Frontal cortex (tissue), 3 donors: ENCODE measurements at regions not wholly inside any gene's neighbourhood (a gene's known extent, or its start where the extent isn't known, plus 50 kb on each side); places are given as distances from the start of the nearest gene placed in this dataset.
"Not testable (repeated sequence)": the region's sequence is repeated elsewhere in the genome, so short reads cannot be mapped to it uniquely, and the experiment has no call there.

Experiments used
- DNase-seq, 2 donors: peaks; one replicate each; pipeline ENCODE4 v3.0.0; 2012; ENCODE audit warnings: low spot score in 2 of 2
- FAIRE-seq: peaks from 2 replicates; lab custom pipeline; 2012; peaks lifted over from hg19 to GRCh38; lab: Jason Lieb, UNC
- donor health status: control.
- donor health status: control.
- donor health status: control.

DNA sequence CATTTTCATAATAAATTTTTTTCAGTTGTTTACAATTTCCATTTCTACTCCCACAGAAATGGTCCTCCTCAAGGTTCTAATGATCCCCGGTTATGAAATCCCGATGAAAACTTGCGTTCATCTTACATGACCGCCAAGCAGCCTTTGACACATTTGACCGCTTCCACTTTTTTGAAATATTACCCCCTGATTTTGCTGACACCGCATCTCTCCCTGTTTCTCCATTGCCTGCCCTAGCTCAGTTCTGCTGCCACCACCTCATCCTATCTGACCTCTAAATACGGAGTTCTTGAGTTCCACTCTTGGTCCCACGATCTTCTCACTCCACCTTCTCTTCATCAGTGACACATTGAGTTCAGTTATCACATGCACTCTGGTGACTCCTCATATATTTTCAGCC, 74.1 kb downstream of the SLC35B3 start:
- FAIRE-seq (no peak), DNase-seq (no peak)

DNA sequence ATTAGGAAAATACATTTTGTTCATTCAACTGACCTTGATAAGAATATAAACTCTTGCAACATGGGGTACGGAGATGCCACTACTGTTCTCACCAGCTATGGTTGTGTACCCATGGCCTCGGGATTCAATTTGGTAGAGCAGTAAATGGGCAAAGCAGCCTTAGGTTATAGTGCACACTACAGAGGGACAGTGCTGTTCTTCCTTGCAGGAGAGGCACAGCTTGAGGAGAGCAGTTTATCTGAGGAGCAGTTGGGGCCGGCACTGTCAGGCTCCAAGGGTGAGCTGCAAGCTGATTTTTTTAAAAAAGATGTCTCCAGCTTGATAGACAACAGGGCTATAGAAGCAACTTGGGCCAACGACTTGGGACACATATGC, 82.4 kb downstream of the SLC35B3 start:
- DNase-seq (no peak), FAIRE-seq (no peak)

- FAIRE-seq (no peak), DNase-seq (no peak)
Measured at GRCh38 chr6:8352335-8352965, 82.9 kb downstream of the SLC35B3 start.

- DNase-seq (no peak), FAIRE-seq (no peak)
Measured at GRCh38 chr6:8343600-8343999, 91.7 kb downstream of the SLC35B3 start.

DNA sequence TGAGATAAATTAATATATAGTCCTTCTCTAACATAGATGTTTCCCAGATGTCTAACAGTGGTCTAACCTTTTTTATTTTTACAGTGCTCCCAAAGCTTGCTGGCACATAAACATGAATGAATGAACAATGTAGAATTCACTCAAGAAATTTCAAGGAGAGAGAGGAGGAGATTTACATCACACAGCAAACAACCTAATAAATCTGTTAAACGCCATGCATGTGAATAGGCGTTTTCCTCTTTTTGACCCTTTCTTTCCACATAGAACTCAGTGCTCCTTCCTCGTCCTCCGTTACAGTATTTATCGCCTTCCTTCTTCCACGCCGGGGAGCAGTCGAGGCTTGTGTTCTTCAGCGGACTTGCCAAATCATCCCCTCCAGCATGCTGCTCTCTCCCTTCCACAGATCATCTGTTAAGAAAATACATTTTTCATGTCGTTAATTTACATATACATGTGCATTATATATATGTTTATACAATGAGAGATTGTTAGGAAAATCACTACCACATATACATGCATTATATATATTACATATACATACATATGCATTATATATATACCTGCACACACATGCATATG, 93.0 kb downstream of the SLC35B3 start:
- no peak for DNase-seq
- FAIRE-seq = no peak

GRCh38 chr6:8337147-8337546, 98.2 kb downstream of the SLC35B3 start:
- FAIRE-seq = no peak
- DNase-seq = no peak

GRCh38 chr6:8336406-8337057, 98.8 kb downstream of the SLC35B3 start:
- FAIRE-seq (no peak), DNase-seq (no peak)

GRCh38 chr6:8335896-8336295, 99.4 kb downstream of the SLC35B3 start:
- FAIRE-seq = no peak
- no peak for DNase-seq

DNA sequence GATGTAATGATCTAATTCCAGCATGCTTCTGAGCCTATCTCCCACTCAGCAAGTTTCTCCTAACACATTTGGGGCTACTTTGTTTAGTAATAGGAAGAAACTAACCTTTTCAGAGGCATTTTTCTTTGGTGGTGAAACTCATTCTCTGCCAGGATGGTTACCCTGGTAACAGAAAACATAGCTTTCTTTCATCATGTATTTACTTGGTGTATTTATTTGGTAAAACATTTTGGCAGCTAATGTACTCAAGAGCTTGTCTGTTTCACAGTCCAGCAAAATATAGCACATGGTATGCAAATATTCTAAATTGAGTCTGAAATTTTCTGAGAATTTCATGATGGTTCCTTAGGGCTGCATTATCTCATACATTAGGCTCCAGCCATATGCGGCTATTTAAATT, 100.0 kb downstream of the SLC35B3 start:
- FAIRE-seq (no peak), DNase-seq (no peak)

GRCh38 chr6:8334113-8334512, 101.2 kb downstream of the SLC35B3 start:
- DNase-seq = no peak
- FAIRE-seq = no peak

GRCh38 chr6:8329562-8329961, 105.8 kb downstream of the SLC35B3 start:
- DNase-seq = no peak
- no peak for FAIRE-seq

DNA sequence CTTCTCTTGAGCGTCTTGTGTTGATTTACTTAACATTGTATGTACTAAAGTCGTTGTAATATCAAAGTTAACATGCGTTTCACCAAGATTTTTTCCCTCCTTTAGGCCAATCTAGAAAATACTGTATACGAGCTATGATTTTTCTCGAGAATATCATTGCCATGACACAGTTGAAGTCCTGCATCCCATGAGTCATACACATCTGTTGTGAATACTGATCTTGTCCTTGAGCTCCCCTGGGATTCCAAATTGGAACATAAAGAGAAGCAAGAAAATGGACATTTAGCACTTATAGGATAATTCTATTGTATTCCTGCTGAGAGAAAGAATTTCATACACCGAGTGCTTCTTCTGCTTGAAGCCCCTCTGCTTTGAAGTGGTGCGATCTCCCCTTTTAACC, 109.6 kb downstream of the SLC35B3 start:
- DNase-seq (no peak), FAIRE-seq (no peak)

GRCh38 chr6:8322659-8323058, 112.7 kb downstream of the SLC35B3 start:
- no peak for FAIRE-seq
- DNase-seq = no peak

GRCh38 chr6:8321671-8322404, 113.5 kb downstream of the SLC35B3 start:
- no peak for FAIRE-seq
- no peak for DNase-seq

GRCh38 chr6:8315154-8315553, 120.2 kb downstream of the SLC35B3 start:
- DNase-seq (no peak), FAIRE-seq (no peak)

DNA sequence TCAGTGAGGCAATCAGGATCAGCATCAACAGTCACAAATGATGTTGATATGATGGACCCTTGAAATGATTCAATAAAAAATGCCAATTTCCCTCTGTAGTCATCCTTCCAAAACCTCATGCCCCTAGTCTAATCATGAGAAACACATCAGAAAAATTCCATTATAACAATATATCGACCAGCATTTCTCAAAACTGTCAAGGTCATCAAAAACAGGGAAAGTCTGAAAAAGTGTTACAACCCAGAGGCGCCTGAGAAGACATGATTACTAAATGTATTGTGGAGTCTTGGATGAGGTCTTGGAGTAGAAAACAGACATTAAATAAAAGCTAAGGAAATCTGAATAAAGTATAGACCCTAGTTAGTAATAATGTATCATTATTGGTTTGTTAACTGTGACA, 133.8 kb downstream of the SLC35B3 start:
- FAIRE-seq (no peak), DNase-seq (no peak)

DNA sequence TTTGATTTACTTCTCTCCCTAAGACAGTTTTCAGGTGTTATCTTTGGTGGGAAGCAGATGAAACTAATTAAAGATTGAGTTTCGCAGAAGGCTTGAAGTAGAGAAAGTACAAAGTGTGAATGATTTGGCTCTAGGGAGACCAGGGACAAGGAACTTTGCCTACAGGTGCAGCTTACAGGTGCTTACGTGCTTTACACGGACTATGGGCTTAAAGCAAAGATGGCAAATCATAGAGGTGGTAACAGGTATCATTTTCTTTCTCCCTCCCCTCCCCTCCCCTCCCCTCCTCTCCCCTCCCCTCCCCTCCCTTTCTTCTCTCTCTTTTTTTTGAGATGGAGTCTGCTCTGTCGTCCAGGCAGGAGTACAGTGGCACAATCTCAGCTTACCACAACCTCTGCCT, 136.3 kb downstream of the SLC35B3 start:
- no peak for FAIRE-seq
- no peak for DNase-seq

DNA sequence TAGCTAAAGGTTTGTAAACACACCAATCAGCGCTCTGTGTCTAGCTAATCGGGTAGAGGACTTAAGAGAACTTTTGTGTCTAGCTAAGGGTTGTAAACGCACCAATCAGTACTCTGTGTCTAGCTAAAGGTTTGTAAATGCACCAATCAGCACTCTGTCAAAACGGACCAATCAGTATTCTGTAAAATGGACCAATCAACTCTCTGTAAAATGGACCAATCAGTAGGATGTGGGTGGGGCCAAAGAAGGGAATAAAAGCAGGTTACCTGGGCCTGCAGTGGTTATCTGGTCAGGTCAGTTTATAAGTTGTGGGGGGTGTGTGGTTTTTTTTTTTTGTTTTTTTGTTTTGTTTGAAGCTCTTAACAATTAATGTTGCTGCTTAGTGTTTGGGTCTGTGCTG, 152.4 kb downstream of the SLC35B3 start:
- not testable (repeated sequence) for DNase-seq, FAIRE-seq

DNA sequence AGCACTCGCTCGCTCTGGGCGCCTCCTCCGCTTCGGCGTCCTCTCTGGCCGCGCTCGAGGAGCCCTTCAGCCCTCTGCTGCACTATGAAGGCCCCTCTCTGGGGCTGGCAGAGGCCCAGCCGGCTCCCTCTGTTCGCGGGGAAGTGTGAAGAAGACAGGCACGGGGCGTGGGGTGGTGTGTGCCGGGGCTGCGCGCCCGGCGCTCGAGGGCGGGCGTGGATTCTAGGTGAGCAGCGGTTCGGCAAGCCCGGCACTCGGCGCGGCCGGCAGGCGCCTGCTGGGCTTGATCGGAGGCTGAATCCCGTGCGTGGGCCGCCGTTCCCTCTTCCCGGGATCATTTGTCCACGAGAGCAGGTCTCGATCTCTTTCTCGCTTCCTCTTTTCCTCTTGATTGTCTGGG, 153.0 kb downstream of the SLC35B3 start:
- DNase-seq (no peak), FAIRE-seq (no peak)

- DNase-seq = no peak
- no peak for FAIRE-seq
Measured at GRCh38 chr6:8279041-8279805, 156.1 kb downstream of the SLC35B3 start.
